Brain microvascular endothelial cell (primary cell): ENCODE measurements at regions not wholly inside any gene's neighbourhood (a gene's known extent, or its start where the extent isn't known, plus 50 kb on each side); places are given as distances from the start of the nearest gene placed in this dataset.
"Not testable (repeated sequence)": the region's sequence is repeated elsewhere in the genome, so short reads cannot be mapped to it uniquely, and the experiment has no call there.

ENCODE experiments used
- DNase-seq: peaks from one replicate; pipeline ENCODE4 v3.0.0-alpha.2; 2020
- H3K27ac ChIP-seq: fragments of 250-450 bp; sonication (Bioruptor Pico); 2 replicates; pipeline ENCODE4 v1.5.1; 2020; ENCODE audit warnings: mild to moderate bottlenecking, moderate library complexity
- H3K27me3 ChIP-seq: fragments of 250-450 bp; sonication (Bioruptor Pico); replicated peaks from 2 replicates; pipeline ENCODE4 v1.5.1; 2020; ENCODE audit warnings: mild to moderate bottlenecking
- H3K36me3 ChIP-seq: fragments of 250-450 bp; sonication (Bioruptor Pico); replicated peaks from 2 replicates; pipeline ENCODE4 v1.5.1; 2020; ENCODE audit warnings: mild to moderate bottlenecking
- H3K4me3 ChIP-seq: 2 replicates; pipeline ENCODE4 v1.5.1; 2011; ENCODE audit warnings: low read depth, mild to moderate bottlenecking, control low read depth, low read length, moderate library complexity
- CTCF ChIP-seq: IDR thresholded peaks from 2 replicates; pipeline ENCODE4 v1.5.1; 2011; ENCODE audit warnings: low read depth, mild to moderate bottlenecking, moderate library complexity, low read length, control low read depth, inconsistent platforms; ENCODE audit errors: missing control alignments
- in situ Hi-C: cut with HindIII; loops from 2 replicates; pipeline ENCODE4 v1.10.0; 2017; ENCODE audit warnings: low sequenced_read_pairs, low pct_ligation_motif_present

- Histone ChIP-seq H3K27me3 (no peaks in the 10 kb centered on the region), H3K4me3 (no peak overlapping the region), H3K36me3 (no peaks in the 10 kb centered on the region), H3K27ac (no peak overlapping the region)
- in situ Hi-C loops = loop anchor here (25.0 kb wide), 1 partner anchor 1296 kb away; the partner anchor contains the start of gene NR2F2
- DNase-seq = no peak
- TF ChIP-seq CTCF = no peak
These were observed 809.9 kb downstream of the MCTP2 start for GRCh38 chr15:95041297-95041696.

- in situ Hi-C loops = loop anchor here (25.0 kb wide), 1 partner anchor 1294 kb away; the partner anchor contains the start of gene NR2F2
- H3K4me3 ChIP-seq, H3K27me3 ChIP-seq, H3K27ac ChIP-seq, DNase-seq, H3K36me3 ChIP-seq: not testable (repeated sequence)
These were observed 812.0 kb downstream of the MCTP2 start for GRCh38 chr15:95043236-95043932.

GRCh38 chr15:95043933-95044313, 812.6 kb downstream of the MCTP2 start:
- H3K27ac ChIP-seq = no peak overlapping the region
- H3K36me3 ChIP-seq = no peaks in the 10 kb centered on the region
- in situ Hi-C loops = loop anchor here (25.0 kb wide), 1 partner anchor 1293 kb away; the partner anchor contains the start of gene NR2F2
- DNase-seq = no peak
- no peak for TF ChIP-seq CTCF
- H3K27me3 ChIP-seq = no peaks in the 10 kb centered on the region
- no peak overlapping the region for H3K4me3 ChIP-seq

GRCh38 chr15:95044745-95045417, 813.5 kb downstream of the MCTP2 start:
- in situ Hi-C loops = loop anchor here (25.0 kb wide), 1 partner anchor 1292 kb away; the partner anchor contains the start of gene NR2F2
- H3K4me3 ChIP-seq = no peak overlapping the region

GRCh38 chr15:95051861-95052260, 820.5 kb downstream of the MCTP2 start:
- no peak for TF ChIP-seq CTCF
- no peak overlapping the region for H3K4me3 ChIP-seq
- no peaks in the 10 kb centered on the region for H3K27me3 ChIP-seq
- in situ Hi-C loops = no loop called here
- H3K27ac ChIP-seq = no peak overlapping the region
- no peaks in the 10 kb centered on the region for H3K36me3 ChIP-seq
- DNase-seq = no peak

More at GRCh38 chr15:95044745-95045417, 813.5 kb downstream of the MCTP2 start:
- DNase-seq = no peak
- TF ChIP-seq CTCF = no peak
- Histone ChIP-seq H3K27ac (no peak overlapping the region), H3K36me3 (no peaks in the 10 kb centered on the region), H3K27me3 (no peaks in the 10 kb centered on the region)

- DNase-seq = no peak
- Histone ChIP-seq H3K36me3 (no peaks in the 10 kb centered on the region), H3K27ac (no peak overlapping the region), H3K4me3 (no peak overlapping the region), H3K27me3 (no peaks in the 10 kb centered on the region)
- TF ChIP-seq CTCF = no peak
- in situ Hi-C loops = no loop called here
These were observed 828.1 kb downstream of the MCTP2 start for GRCh38 chr15:95059346-95059905.
